ENCODE measurements at regions not wholly inside any gene's neighbourhood (a gene's known extent, or its start where the extent isn't known, plus 50 kb on each side); places are given as distances from the start of the nearest gene placed in this dataset.

DNA sequence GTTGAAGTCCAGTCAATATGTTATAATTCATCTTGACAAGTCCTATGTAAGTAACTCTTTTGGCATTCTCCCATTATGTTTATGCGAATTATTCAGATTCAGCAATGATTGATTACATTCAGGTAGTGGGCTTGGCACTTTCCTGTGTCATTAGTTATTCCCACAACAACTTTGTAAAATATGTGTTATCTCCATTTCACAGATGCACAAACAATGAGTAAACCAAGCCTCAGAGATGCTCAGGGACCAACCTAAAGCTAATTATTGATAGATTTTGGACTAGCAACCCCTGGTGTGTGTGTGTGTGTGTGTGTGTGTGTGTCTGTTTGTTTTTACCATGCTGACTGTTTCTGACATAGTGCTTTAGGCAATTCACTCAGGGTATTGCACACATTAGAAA, 371.1 kb upstream of the C1orf87 start:
- no peak for TF ChIP-seq CTCF (IDR thresholded peaks at IDR 0.05)
- TF ChIP-seq POLR2A (IDR thresholded peaks at IDR 0.05), result no peak
- TF ChIP-seq POLR2AphosphoS5 (IDR thresholded peaks at IDR 0.05), result no peak
- TF ChIP-seq EP300 (IDR thresholded peaks at IDR 0.05), result no peak

Data from suprapubic skin (tissue), 4 donors.